CD8-positive, alpha-beta memory T cell (primary cell): ENCODE measurements at regions not wholly inside any gene's neighbourhood (a gene's known extent, or its start where the extent isn't known, plus 50 kb on each side); places are given as distances from the start of the nearest gene placed in this dataset.

Source experiments
- CTCF ChIA-PET: fragments of 350-600 bp; sonication (Branson Sonifier 250); formaldehyde crosslinking; loops from one replicate; lab custom pipeline; 2021; ENCODE audit warnings: antibody characterized with exemption; lab: Charles Lee
- POLR2A ChIA-PET: fragments of 350-600 bp; sonication (Branson Sonifier 250); formaldehyde crosslinking; loops from one replicate; lab custom pipeline; 2021; ENCODE audit warnings: antibody characterized with exemption; lab: Charles Lee
- DNase-seq, 5 donors: peaks; one replicate each; pipeline versions ENCODE4 v3.0.0 to v3.0.0-alpha.2; 2020 to 2022; ENCODE audit warnings: mixed read lengths in 1 of 5
- H3K27ac ChIP-seq: one replicate; pipeline ENCODE4 v1.7.0; 2013; ENCODE audit warnings: low read depth, mild to moderate bottlenecking, low read length, moderate library complexity
- H3K27me3 ChIP-seq: 2 replicates; pipeline ENCODE4 v1.7.0; 2013; ENCODE audit warnings: low read length, mild to moderate bottlenecking; ENCODE audit not compliant: insufficient read depth, poor library complexity, severe bottlenecking
- H3K36me3 ChIP-seq: 2 replicates; pipeline ENCODE4 v1.7.0; 2013; ENCODE audit warnings: mild to moderate bottlenecking, low read length, moderate library complexity; ENCODE audit not compliant: insufficient read depth
- H3K4me1 ChIP-seq: 2 replicates; pipeline ENCODE4 v1.7.0; 2013; ENCODE audit warnings: mild to moderate bottlenecking, low read length, moderate library complexity; ENCODE audit not compliant: insufficient read depth
- H3K4me3 ChIP-seq: 2 replicates; pipeline ENCODE4 v1.7.0; 2013; ENCODE audit warnings: mild to moderate bottlenecking, low read length
- H3K9me3 ChIP-seq: 2 replicates; pipeline ENCODE4 v1.7.0; 2013; ENCODE audit warnings: mild to moderate bottlenecking, low read length
- H3K27ac Mint-ChIP-seq, 8 donors: one replicate each; pipeline ENCODE4 v1.8.0; 2020 to 2021; ENCODE audit warnings: mixed read lengths in 8 of 8, mild to moderate bottlenecking in 6 of 8, inconsistent platforms in 3 of 8, moderate library complexity in 3 of 8
- H3K27me3 Mint-ChIP-seq, 2 donors: one replicate each; pipeline ENCODE4 v1.8.0; 2020 to 2021; ENCODE audit warnings: mixed read lengths in 2 of 2, mild to moderate bottlenecking in 1 of 2, moderate library complexity in 1 of 2
- H3K36me3 Mint-ChIP-seq, 3 donors: one replicate each; pipeline ENCODE4 v1.8.0; 2020 to 2021; ENCODE audit warnings: mixed read lengths in 3 of 3, inconsistent platforms in 1 of 3, mild to moderate bottlenecking in 1 of 3
- H3K4me1 Mint-ChIP-seq, 3 donors: one replicate each; pipeline ENCODE4 v1.8.0; 2020 to 2021; ENCODE audit warnings: mixed read lengths in 3 of 3, inconsistent platforms in 1 of 3, mild to moderate bottlenecking in 1 of 3
- H3K4me3 Mint-ChIP-seq, 7 donors: one replicate each; pipeline ENCODE4 v1.8.0; 2020 to 2021; ENCODE audit warnings: mixed read lengths in 7 of 7, mild to moderate bottlenecking in 6 of 7, moderate library complexity in 4 of 7, inconsistent platforms in 2 of 7
- H3K9me3 Mint-ChIP-seq, 5 donors: one replicate each; pipeline ENCODE4 v1.8.0; 2020 to 2022; ENCODE audit warnings: mixed read lengths in 5 of 5, mild to moderate bottlenecking in 3 of 5, moderate library complexity in 2 of 5, inconsistent platforms in 1 of 5

DNA sequence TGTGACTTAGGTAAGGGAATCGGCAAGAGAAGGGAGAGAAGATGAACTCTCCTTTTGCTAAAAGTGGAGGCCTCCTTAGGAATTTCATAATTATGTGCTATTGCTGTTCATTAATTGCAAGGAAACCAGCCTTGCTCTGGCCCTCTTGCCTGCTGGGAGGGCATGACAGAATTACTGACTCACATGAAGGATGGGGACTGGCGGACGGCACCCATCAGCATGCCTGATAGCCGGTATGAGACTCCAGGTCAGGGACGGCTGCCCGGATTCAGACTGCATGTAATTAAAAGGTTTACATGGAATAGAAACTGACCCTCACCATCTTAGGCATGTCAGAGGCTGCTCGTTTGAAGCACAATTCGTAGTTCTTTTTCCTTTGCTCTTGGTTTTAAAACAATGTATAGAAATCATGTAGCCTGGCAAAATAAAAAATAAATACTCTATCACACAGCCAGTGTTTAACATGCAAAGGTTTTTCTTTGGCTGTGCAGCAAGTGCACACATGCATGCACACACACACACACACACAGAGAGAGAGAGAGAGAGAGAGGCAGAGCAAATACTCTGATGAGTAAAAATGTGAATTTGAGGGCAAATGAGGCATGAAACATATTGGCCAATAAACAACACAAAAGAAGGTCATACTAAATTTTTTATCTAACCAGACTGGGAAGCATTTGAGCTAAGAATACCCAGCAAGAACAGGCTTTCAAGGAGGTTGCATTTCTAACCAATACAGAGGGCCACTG is 82.7 kb downstream of the FOXB1 start:
- Histone ChIP-seq H3K27ac (no peak overlapping the region), H3K9me3 (no peaks in the 10 kb centered on the region), H3K36me3 (no peaks in the 10 kb centered on the region), H3K27me3 (no peaks in the 10 kb centered on the region), H3K4me3 (no peak overlapping the region), H3K4me1 (no peaks in the 10 kb centered on the region)
- POLR2A ChIA-PET = no interaction called here
- CTCF ChIA-PET = no interaction called here
- Mint-ChIP-seq H3K4me3 (no peak overlapping the region), H3K9me3 (no peaks in the 10 kb centered on the region), H3K27me3 (peaks cover 7 to 24% of the 10 kb centered on the region in 2 donors), H3K27ac (no peak overlapping the region), H3K36me3 (no peaks in the 10 kb centered on the region), H3K4me1 (no peaks in the 10 kb centered on the region)
- no peak for DNase-seq

DNA sequence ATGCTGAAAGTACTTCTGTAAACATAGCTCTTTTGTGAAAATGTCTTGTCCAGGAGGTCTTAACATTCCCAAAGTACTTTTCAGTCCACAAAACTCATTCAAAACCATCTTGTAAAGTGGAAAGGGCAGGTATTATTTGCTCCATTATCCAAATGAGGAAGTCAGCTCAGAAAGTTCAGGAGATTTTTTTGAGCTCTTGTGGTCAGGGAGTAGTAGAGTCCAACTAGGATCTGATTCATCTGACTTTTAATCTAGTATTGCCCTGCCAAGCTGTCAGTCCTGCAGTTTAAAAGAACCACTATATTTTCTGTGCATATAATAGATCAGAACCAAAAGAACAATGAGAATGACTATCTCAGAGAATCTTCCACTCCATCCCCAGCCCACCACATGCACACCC is 83.5 kb downstream of the FOXB1 start:
- Mint-ChIP-seq H3K36me3 (no peaks in the 10 kb centered on the region), H3K27ac (no peak overlapping the region), H3K4me1 (no peaks in the 10 kb centered on the region), H3K4me3 (no peak overlapping the region), H3K27me3 (peaks cover 3 to 24% of the 10 kb centered on the region in 2 donors), H3K9me3 (no peaks in the 10 kb centered on the region)
- no peak for DNase-seq
- Histone ChIP-seq H3K4me3 (no peak overlapping the region), H3K36me3 (no peaks in the 10 kb centered on the region), H3K9me3 (no peaks in the 10 kb centered on the region), H3K4me1 (no peaks in the 10 kb centered on the region), H3K27ac (no peak overlapping the region), H3K27me3 (no peaks in the 10 kb centered on the region)
- ChIA-PET CTCF (no interaction called here), POLR2A (no interaction called here)

GRCh38 chr15:60090747-60091146 is 86.6 kb downstream of the FOXB1 start:
- no peak overlapping the region for H3K27ac ChIP-seq
- DNase-seq = no peak
- Mint-ChIP-seq H3K9me3 (no peaks in the 10 kb centered on the region), H3K27ac (no peak overlapping the region), H3K4me1 (no peaks in the 10 kb centered on the region), H3K4me3 (no peak overlapping the region), H3K27me3 (peaks cover 3 to 24% of the 10 kb centered on the region in 2 donors), H3K36me3 (no peaks in the 10 kb centered on the region)
- no peaks in the 10 kb centered on the region for H3K4me1 ChIP-seq
- no peaks in the 10 kb centered on the region for H3K36me3 ChIP-seq
- H3K4me3 ChIP-seq = no peak overlapping the region
- ChIA-PET CTCF (no interaction called here), POLR2A (no interaction called here)
- H3K9me3 ChIP-seq = no peaks in the 10 kb centered on the region
- H3K27me3 ChIP-seq = no peaks in the 10 kb centered on the region

DNA sequence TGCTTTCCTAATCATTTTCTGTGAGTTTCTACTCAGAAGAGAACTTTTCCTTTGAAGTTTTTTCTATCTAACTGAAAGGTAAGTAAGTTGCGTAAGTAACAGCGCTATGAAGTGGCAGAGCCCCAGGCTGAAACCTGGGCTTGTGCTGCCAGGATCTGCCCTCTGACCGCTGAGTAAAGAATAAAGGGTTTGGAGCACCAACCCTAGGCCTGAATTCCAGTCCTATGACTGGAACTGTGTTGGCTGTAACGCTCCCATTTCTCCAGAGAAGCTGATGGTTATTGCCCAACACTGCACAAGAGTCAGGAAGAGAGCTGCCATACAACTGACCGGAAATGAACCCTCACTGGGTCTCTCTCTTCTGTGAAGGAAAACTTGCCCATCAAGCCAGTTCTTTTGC is 87.0 kb downstream of the FOXB1 start:
- H3K36me3 ChIP-seq = no peaks in the 10 kb centered on the region
- H3K4me3 Mint-ChIP-seq = no peak overlapping the region
- H3K36me3 Mint-ChIP-seq = no peaks in the 10 kb centered on the region
- peaks cover 5 to 23% of the 10 kb centered on the region in 2 donors for H3K27me3 Mint-ChIP-seq
- H3K27ac Mint-ChIP-seq = no peak overlapping the region
- H3K27ac ChIP-seq = no peak overlapping the region
- no peaks in the 10 kb centered on the region for H3K9me3 ChIP-seq
- no peaks in the 10 kb centered on the region for H3K4me1 ChIP-seq
- no peaks in the 10 kb centered on the region for H3K27me3 ChIP-seq
- CTCF ChIA-PET = no interaction called here
- no peaks in the 10 kb centered on the region for H3K4me1 Mint-ChIP-seq
- no peak overlapping the region for H3K4me3 ChIP-seq
- no peaks in the 10 kb centered on the region for H3K9me3 Mint-ChIP-seq
- POLR2A ChIA-PET = no interaction called here
- DNase-seq = no peak

DNA sequence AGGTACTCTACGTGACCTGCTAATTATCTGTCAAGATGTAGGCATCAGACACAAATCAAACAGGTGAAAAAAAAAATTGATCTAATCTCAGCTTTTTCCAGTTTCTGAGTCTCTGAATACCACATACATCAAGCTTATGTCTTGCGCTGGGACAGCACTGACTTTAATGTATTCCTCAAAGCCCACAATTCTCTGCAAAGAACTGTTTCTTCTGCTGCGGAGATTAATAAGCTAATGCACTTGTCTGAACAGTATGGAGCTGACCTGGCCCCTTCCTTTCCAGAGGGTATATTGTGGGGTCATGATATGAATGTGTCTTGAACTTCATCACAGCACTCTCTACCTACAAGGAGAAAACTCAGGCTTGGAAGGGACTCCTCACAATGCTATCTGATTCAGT is 87.8 kb downstream of the FOXB1 start:
- Mint-ChIP-seq H3K27me3 (peaks cover 5 to 28% of the 10 kb centered on the region in 2 donors), H3K4me3 (no peak overlapping the region), H3K36me3 (no peaks in the 10 kb centered on the region), H3K27ac (no peak overlapping the region), H3K4me1 (no peaks in the 10 kb centered on the region), H3K9me3 (no peaks in the 10 kb centered on the region)
- no peaks in the 10 kb centered on the region for H3K4me1 ChIP-seq
- ChIA-PET POLR2A (no interaction called here), CTCF (no interaction called here)
- no peaks in the 10 kb centered on the region for H3K27me3 ChIP-seq
- no peak overlapping the region for H3K27ac ChIP-seq
- no peak overlapping the region for H3K4me3 ChIP-seq
- H3K9me3 ChIP-seq = no peaks in the 10 kb centered on the region
- DNase-seq = no peak
- no peaks in the 10 kb centered on the region for H3K36me3 ChIP-seq

DNA sequence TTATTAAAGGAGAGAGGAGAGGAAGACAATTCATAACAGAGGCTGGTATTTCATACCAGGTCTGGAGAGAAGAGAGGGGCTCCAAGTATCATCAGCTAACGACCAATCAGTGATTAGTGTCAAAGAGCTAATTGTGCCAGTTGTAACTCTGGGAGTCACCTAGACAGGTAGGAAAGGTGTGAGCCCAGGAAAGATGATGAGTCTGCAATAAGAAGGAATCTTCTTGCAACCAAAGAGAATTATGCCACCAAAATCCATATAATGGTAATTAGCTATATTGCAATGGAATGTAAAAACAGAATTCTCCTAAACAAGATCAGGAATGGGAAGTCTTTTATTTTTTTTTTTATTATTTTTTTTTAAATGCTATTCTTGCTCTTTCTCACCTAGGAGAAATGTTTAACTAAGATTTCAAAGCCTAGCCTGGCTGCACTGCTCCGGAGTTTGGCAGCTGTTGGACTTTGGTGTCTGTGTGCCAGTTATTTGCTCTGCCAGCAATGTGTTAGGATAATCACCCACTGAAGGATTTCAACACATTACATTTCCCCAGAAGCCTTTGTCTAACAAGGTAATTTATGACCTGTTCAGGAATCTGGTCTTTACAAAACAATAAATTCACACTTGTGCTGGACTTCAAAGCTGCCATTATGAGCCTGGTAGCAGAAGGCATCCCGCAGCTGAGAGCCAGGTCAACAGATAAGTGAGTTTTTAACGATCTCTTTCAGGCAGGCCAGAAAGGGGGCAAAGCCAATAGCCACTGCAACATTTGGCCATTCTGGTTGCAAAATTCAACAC is 89.4 kb downstream of the FOXB1 start:
- no peaks in the 10 kb centered on the region for H3K4me1 Mint-ChIP-seq

DNA sequence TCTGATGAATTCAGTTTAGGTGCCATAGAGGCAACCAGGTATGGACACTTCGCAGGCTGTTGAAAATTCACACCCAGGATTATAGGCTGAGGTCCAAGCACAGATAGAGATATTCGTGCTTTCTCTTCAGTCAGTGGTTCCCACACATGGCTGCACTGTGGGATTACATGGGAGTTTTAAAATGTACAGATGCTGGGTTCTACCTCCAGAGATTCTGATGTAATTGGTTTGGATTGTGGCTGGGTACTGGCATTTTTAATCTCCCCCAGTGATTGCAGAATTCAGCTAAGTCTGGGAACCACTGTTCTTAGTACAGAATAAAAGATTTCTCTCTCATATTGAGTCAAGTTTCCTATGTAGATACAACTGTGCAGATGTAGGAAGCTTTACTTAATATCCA is 91.6 kb downstream of the FOXB1 start:
- ChIA-PET CTCF (interaction anchor here (1.5 kb wide), 1 partner anchor 132 kb away, joined by 3 read pairs; no protein-coding TSS in a partner anchor), POLR2A (no interaction called here)
- no peaks in the 10 kb centered on the region for H3K36me3 ChIP-seq
- Mint-ChIP-seq H3K27ac (no peak overlapping the region), H3K36me3 (no peaks in the 10 kb centered on the region), H3K4me1 (no peaks in the 10 kb centered on the region), H3K4me3 (no peak overlapping the region), H3K9me3 (peaks cover 0 to 3% (median 0%) of the 10 kb centered on the region in 5 donors), H3K27me3 (peaks cover 12 to 25% of the 10 kb centered on the region in 2 donors)
- no peak for DNase-seq
- no peaks in the 10 kb centered on the region for H3K9me3 ChIP-seq
- H3K4me3 ChIP-seq = no peak overlapping the region
- no peak overlapping the region for H3K27ac ChIP-seq
- no peaks in the 10 kb centered on the region for H3K27me3 ChIP-seq
- no peaks in the 10 kb centered on the region for H3K4me1 ChIP-seq

More for the DNA sequence above, 89.4 kb downstream of the FOXB1 start:
- H3K9me3 Mint-ChIP-seq = no peaks in the 10 kb centered on the region
- POLR2A ChIA-PET = no interaction called here
- H3K4me3 ChIP-seq = no peak overlapping the region
- no peaks in the 10 kb centered on the region for H3K36me3 ChIP-seq
- no peaks in the 10 kb centered on the region for H3K9me3 ChIP-seq
- no peaks in the 10 kb centered on the region for H3K4me1 ChIP-seq
- no peak overlapping the region for H3K27ac ChIP-seq
- no peak for DNase-seq
- no peaks in the 10 kb centered on the region for H3K27me3 ChIP-seq
- CTCF ChIA-PET = no interaction called here
- H3K27ac Mint-ChIP-seq = no peak overlapping the region
- no peak overlapping the region for H3K4me3 Mint-ChIP-seq
- no peaks in the 10 kb centered on the region for H3K36me3 Mint-ChIP-seq
- H3K27me3 Mint-ChIP-seq = peaks cover 8 to 28% of the 10 kb centered on the region in 2 donors

DNA sequence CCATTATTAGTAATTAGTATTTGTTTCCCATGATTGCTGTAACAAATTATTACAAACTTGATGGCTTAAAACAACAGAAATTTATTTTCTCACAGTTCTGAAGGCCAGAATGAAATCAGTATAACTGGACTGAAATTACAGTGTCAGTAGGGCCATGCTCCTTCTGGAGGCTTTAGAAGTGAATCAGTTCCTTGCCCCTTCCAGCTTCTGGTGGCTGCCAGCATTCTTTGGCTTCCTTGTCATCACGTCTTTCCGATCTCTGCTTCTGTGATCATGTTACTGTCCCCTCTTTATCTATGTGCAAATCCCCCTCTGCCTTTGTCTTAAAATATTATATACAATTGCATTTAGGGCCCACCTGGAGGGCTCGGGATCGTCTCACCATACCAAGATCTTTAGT is 92.0 kb downstream of the FOXB1 start:
- H3K4me3 Mint-ChIP-seq = no peak overlapping the region
- H3K36me3 ChIP-seq = no peaks in the 10 kb centered on the region
- no peak overlapping the region for H3K4me3 ChIP-seq
- no peak overlapping the region for H3K27ac Mint-ChIP-seq
- ChIA-PET CTCF (interaction anchor here (1.5 kb wide), 1 partner anchor 133 kb away, joined by 3 read pairs; no protein-coding TSS in a partner anchor), POLR2A (no interaction called here)
- H3K4me1 ChIP-seq = no peaks in the 10 kb centered on the region
- no peaks in the 10 kb centered on the region for H3K27me3 ChIP-seq
- H3K9me3 Mint-ChIP-seq = peaks cover 0 to 3% (median 0%) of the 10 kb centered on the region in 5 donors
- no peaks in the 10 kb centered on the region for H3K9me3 ChIP-seq
- H3K4me1 Mint-ChIP-seq = no peaks in the 10 kb centered on the region
- DNase-seq = no peak
- no peak overlapping the region for H3K27ac ChIP-seq
- no peaks in the 10 kb centered on the region for H3K36me3 Mint-ChIP-seq
- peaks cover 11 to 25% of the 10 kb centered on the region in 2 donors for H3K27me3 Mint-ChIP-seq
